Osteoblast (primary cell): ENCODE measurements at regions not wholly inside any gene's neighbourhood (a gene's known extent, or its start where the extent isn't known, plus 50 kb on each side); places are given as distances from the start of the nearest gene placed in this dataset.

Experiments used
- DNase-seq: peaks from one replicate; pipeline ENCODE4 v3.0.0; 2011; ENCODE audit warnings: low spot score, mixed read lengths; ENCODE audit not compliant: insufficient read length; ENCODE audit errors: missing footprints
- H2AFZ ChIP-seq: 2 replicates; pipeline ENCODE4 v1.6.0; 2011; ENCODE audit warnings: mild to moderate bottlenecking, low read length
- H3K27ac ChIP-seq: 2 replicates; pipeline ENCODE4 v1.5.1; 2011; ENCODE audit warnings: mild to moderate bottlenecking, low read depth, low read length, moderate library complexity
- H3K27me3 ChIP-seq: 2 replicates; pipeline ENCODE4 v1.6.0; 2012; ENCODE audit warnings: mild to moderate bottlenecking, control low read depth, inconsistent platforms, low read length, moderate library complexity; ENCODE audit not compliant: insufficient read depth
- H3K36me3 ChIP-seq: 2 replicates; pipeline ENCODE4 v1.5.1; 2011; ENCODE audit warnings: mild to moderate bottlenecking, low read length, control low read depth, moderate library complexity; ENCODE audit not compliant: insufficient read depth
- H3K4me1 ChIP-seq: 2 replicates; pipeline ENCODE4 v1.5.1; 2011; ENCODE audit warnings: mild to moderate bottlenecking, low read length, control low read depth, moderate library complexity; ENCODE audit not compliant: insufficient read depth
- H3K4me2 ChIP-seq: 2 replicates; pipeline ENCODE4 v1.6.0; 2011; ENCODE audit warnings: mild to moderate bottlenecking, low read length; ENCODE audit not compliant: insufficient read depth
- H3K4me3 ChIP-seq: fragments of 200-600 bp; sonication (generic); 3 replicates; pipeline ENCODE4 v1.5.1; 2012; ENCODE audit warnings: mild to moderate bottlenecking, low read length, inconsistent platforms; ENCODE audit not compliant: insufficient read depth
- H3K79me2 ChIP-seq: 2 replicates; pipeline ENCODE4 v1.6.0; 2012; ENCODE audit warnings: mild to moderate bottlenecking, low read length, control low read depth, inconsistent platforms; ENCODE audit not compliant: insufficient read depth
- H3K9me3 ChIP-seq: 2 replicates; pipeline ENCODE4 v1.5.1; 2011; ENCODE audit warnings: low read depth, low read length, control low read depth
- H4K20me1 ChIP-seq: 2 replicates; pipeline ENCODE4 v1.6.0; 2012; ENCODE audit warnings: mild to moderate bottlenecking, low read length, control low read depth; ENCODE audit not compliant: insufficient read depth
- CTCF ChIP-seq: IDR thresholded peaks from 2 replicates; pipeline ENCODE4 v1.5.1; 2011; ENCODE audit warnings: mild to moderate bottlenecking, low read depth, low read length, moderate library complexity; ENCODE audit errors: extremely low read depth

GRCh38 chr10:129380279-129380678 lies 86.8 kb upstream of the MGMT start:
- Histone ChIP-seq H3K27me3 (no peaks in the 10 kb centered on the region), H3K36me3 (no peaks in the 10 kb centered on the region), H3K4me3 (no peak overlapping the region), H3K79me2 (no peaks in the 10 kb centered on the region), H3K27ac (no peak overlapping the region), H3K9me3 (peaks cover 5% of the 10 kb centered on the region), H3K4me1 (no peaks in the 10 kb centered on the region), H4K20me1 (no peaks in the 10 kb centered on the region), H3K4me2 (no peak overlapping the region), H2AFZ (no peak overlapping the region)
- TF ChIP-seq CTCF = no peak
- DNase-seq = no peak

- Histone ChIP-seq H3K4me2 (no peak overlapping the region), H3K4me3 (no peak overlapping the region), H3K27ac (no peak overlapping the region), H3K36me3 (no peaks in the 10 kb centered on the region), H3K27me3 (no peaks in the 10 kb centered on the region), H2AFZ (no peak overlapping the region), H3K9me3 (peaks cover 5% of the 10 kb centered on the region), H4K20me1 (no peaks in the 10 kb centered on the region), H3K4me1 (no peaks in the 10 kb centered on the region), H3K79me2 (no peaks in the 10 kb centered on the region)
- no peak for DNase-seq
- no peak for TF ChIP-seq CTCF
Measured at GRCh38 chr10:129381741-129382140, 85.3 kb upstream of the MGMT start.

- Histone ChIP-seq H3K36me3 (no peaks in the 10 kb centered on the region), H3K79me2 (no peaks in the 10 kb centered on the region), H2AFZ (no peak overlapping the region), H3K27ac (no peak overlapping the region), H3K4me2 (no peak overlapping the region), H4K20me1 (no peaks in the 10 kb centered on the region), H3K4me1 (no peaks in the 10 kb centered on the region), H3K4me3 (no peak overlapping the region), H3K9me3 (peaks cover 5% of the 10 kb centered on the region), H3K27me3 (no peaks in the 10 kb centered on the region)
- DNase-seq = no peak
- no peak for TF ChIP-seq CTCF
Measured at GRCh38 chr10:129382401-129382800, 84.6 kb upstream of the MGMT start.

GRCh38 chr10:129383651-129384050 lies 83.4 kb upstream of the MGMT start:
- no peak for DNase-seq
- H3K27me3 ChIP-seq = no peaks in the 10 kb centered on the region
- H3K27ac ChIP-seq = no peak overlapping the region
- no peak overlapping the region for H3K4me2 ChIP-seq
- H3K36me3 ChIP-seq = no peaks in the 10 kb centered on the region
- H3K9me3 ChIP-seq = peaks cover 5% of the 10 kb centered on the region
- TF ChIP-seq CTCF = no peak
- H3K79me2 ChIP-seq = no peaks in the 10 kb centered on the region
- H2AFZ ChIP-seq = no peak overlapping the region
- H4K20me1 ChIP-seq = no peaks in the 10 kb centered on the region
- no peak overlapping the region for H3K4me3 ChIP-seq
- no peaks in the 10 kb centered on the region for H3K4me1 ChIP-seq
